PC-9 (cell line): ENCODE measurements at regions not wholly inside any gene's neighbourhood (a gene's known extent, or its start where the extent isn't known, plus 50 kb on each side); places are given as distances from the start of the nearest gene placed in this dataset.

Experiments used
- BruUV-seq: library from RNA; stranded (reverse); fragments of 400-500 nt; replicated peaks from 2 replicates; lab custom pipeline; 2021; lab: Mats Ljungman, UMichigan
- CTCF ChIA-PET: fragments of 300-600 bp; sonication (Branson Sonifier 250); formaldehyde crosslinking; loops from one replicate; lab custom pipeline; 2022; ENCODE audit warnings: antibody characterized with exemption; lab: Charles Lee
- POLR2A ChIA-PET: fragments of 300-600 bp; sonication (Branson Sonifier 250); formaldehyde crosslinking; loops from one replicate; lab custom pipeline; 2022; ENCODE audit warnings: antibody characterized with exemption; ENCODE audit not compliant: unreplicated experiment; lab: Charles Lee
- DNase-seq, 2 experiments: peaks; one replicate each; pipeline versions ENCODE4 v3.0.0 to v3.0.0-alpha.2; 2015 to 2022; ENCODE audit warnings: mixed read lengths in 1 of 2
- H2AFZ ChIP-seq: fragments of 200-600 bp; sonication (generic); 2 replicates; pipeline ENCODE4 v1.8.1; 2017; ENCODE audit warnings: antibody characterized with exemption
- H3F3A ChIP-seq: fragments of 200-600 bp; sonication (generic); 2 replicates; pipeline ENCODE4 v1.8.1; 2017; ENCODE audit warnings: antibody characterized with exemption, mild to moderate bottlenecking, low read depth; ENCODE audit not compliant: insufficient read depth
- H3K27ac ChIP-seq: fragments of 200-600 bp; sonication (generic); 2 replicates; pipeline ENCODE4 v1.6.1; 2016; ENCODE audit warnings: mixed run types
- H3K27me3 ChIP-seq: fragments of 200-600 bp; sonication (generic); 2 replicates; pipeline ENCODE4 v1.6.1; 2016; ENCODE audit warnings: low read depth, mixed run types; ENCODE audit not compliant: insufficient read depth
- H3K36me3 ChIP-seq: fragments of 200-600 bp; sonication (generic); 2 replicates; pipeline ENCODE4 v1.6.1; 2016; ENCODE audit warnings: low read depth, mixed run types
- H3K4me1 ChIP-seq: fragments of 200-600 bp; sonication (generic); replicated peaks from 2 replicates; pipeline ENCODE4 v1.6.1; 2016; ENCODE audit warnings: mixed run types; ENCODE audit not compliant: insufficient read depth
- H3K4me2 ChIP-seq: fragments of 200-600 bp; sonication (generic); 2 replicates; pipeline ENCODE4 v1.6.1; 2017; ENCODE audit warnings: mixed run types
- H3K4me3 ChIP-seq: fragments of 200-600 bp; sonication (generic); 2 replicates; pipeline ENCODE4 v1.6.1; 2016; ENCODE audit warnings: mixed run types
- H3K79me2 ChIP-seq: fragments of 200-600 bp; sonication (generic); 2 replicates; pipeline ENCODE4 v1.6.1; 2017; ENCODE audit warnings: low read depth, mixed run types
- H3K9me2 ChIP-seq: fragments of 200-600 bp; sonication (generic); 2 replicates; pipeline ENCODE4 v1.8.1; 2017; ENCODE audit warnings: mild to moderate bottlenecking; ENCODE audit not compliant: insufficient read depth
- H3K9me3 ChIP-seq: fragments of 200-600 bp; sonication (generic); 2 replicates; pipeline ENCODE4 v1.8.1; 2016; ENCODE audit warnings: low read depth; ENCODE audit not compliant: insufficient read depth
- H4K20me1 ChIP-seq: fragments of 200-600 bp; sonication (generic); 2 replicates; pipeline ENCODE4 v1.8.1; 2017; ENCODE audit not compliant: insufficient read depth
- CTCF ChIP-seq: fragments of 200-600 bp; sonication (generic); conservative IDR thresholded peaks from 2 replicates; pipeline ENCODE4 v1.6.1; 2017; ENCODE audit warnings: mixed run types, antibody characterized with exemption, mild to moderate bottlenecking, moderate library complexity
- EZH2 ChIP-seq: fragments of 200-600 bp; sonication (generic); IDR thresholded peaks from 2 replicates; pipeline ENCODE4 v1.8.0; 2017; ENCODE audit warnings: antibody characterized with exemption, low read depth
- intact Hi-C: fragments of 100-400 bp; cut with micrococcal nuclease; formaldehyde crosslinking; loops from one replicate; pipeline ENCODE4 v1.10.0; 2022; ENCODE audit not compliant: unreplicated experiment

- ChIA-PET CTCF (no interaction called here), POLR2A (no interaction called here)
- TF ChIP-seq EZH2: no peak
- TF ChIP-seq CTCF: no peak
- peaks cover 5% of the 10 kb centered on the region; the same call in 1 of the 2 replicates for H3F3A ChIP-seq
- H2AFZ ChIP-seq: no peak overlapping the region
- H3K4me1 ChIP-seq: peaks cover 26% of the 10 kb centered on the region
- no peak overlapping the region for H3K4me2 ChIP-seq
- DNase-seq: no peak
- H3K9me3 ChIP-seq: 0 out of 2 replicates have a peak, but pooled peaks cover 4% of the 10 kb centered on the region
- no peaks in the 10 kb centered on the region for H3K36me3 ChIP-seq
- no peaks in the 10 kb centered on the region for H3K9me2 ChIP-seq
- no TSS peak for BruUV-seq
- no peaks in the 10 kb centered on the region for H4K20me1 ChIP-seq
- no peaks in the 10 kb centered on the region for H3K27me3 ChIP-seq
- intact Hi-C loops: no loop called here
- H3K4me3 ChIP-seq: no peak overlapping the region
- no peaks in the 10 kb centered on the region for H3K79me2 ChIP-seq
- H3K27ac ChIP-seq: no peak overlapping the region
Measured at GRCh38 chr3:153602801-153603200, 440.8 kb downstream of the RAP2B start.

- no peak overlapping the region for H3K4me3 ChIP-seq
- H2AFZ ChIP-seq: no peak overlapping the region
- CTCF ChIA-PET: no interaction called here
- no peak overlapping the region for H3K27ac ChIP-seq
- no peaks in the 10 kb centered on the region for H3K9me2 ChIP-seq
- POLR2A ChIA-PET: interaction anchor here (0.6 kb wide), 1 partner anchor 17 kb away, joined by 4 read pairs; no protein-coding TSS in a partner anchor
- H3K79me2 ChIP-seq: no peaks in the 10 kb centered on the region
- H3K4me1 ChIP-seq: no peaks in the 10 kb centered on the region
- no peak for TF ChIP-seq EZH2
- TF ChIP-seq CTCF: no peak
- no peaks in the 10 kb centered on the region for H4K20me1 ChIP-seq
- no peaks in the 10 kb centered on the region for H3K27me3 ChIP-seq
- no peak for DNase-seq
- no peak overlapping the region for H3K4me2 ChIP-seq
- BruUV-seq: no TSS peak
- no peaks in the 10 kb centered on the region for H3F3A ChIP-seq
- H3K9me3 ChIP-seq: no peaks in the 10 kb centered on the region
- no peaks in the 10 kb centered on the region for H3K36me3 ChIP-seq
- intact Hi-C loops: no loop called here
Measured at GRCh38 chr3:153614140-153614539, 452.1 kb downstream of the RAP2B start.

GRCh38 chr3:153614563-153614962, 452.5 kb downstream of the RAP2B start:
- intact Hi-C loops: no loop called here
- Histone ChIP-seq H3K36me3 (no peaks in the 10 kb centered on the region), H3F3A (no peaks in the 10 kb centered on the region), H3K4me2 (no peak overlapping the region), H3K9me3 (no peaks in the 10 kb centered on the region), H3K27ac (no peak overlapping the region), H3K4me3 (no peak overlapping the region), H3K4me1 (no peaks in the 10 kb centered on the region), H2AFZ (no peak overlapping the region), H3K27me3 (no peaks in the 10 kb centered on the region), H3K9me2 (no peaks in the 10 kb centered on the region), H4K20me1 (no peaks in the 10 kb centered on the region), H3K79me2 (no peaks in the 10 kb centered on the region)
- POLR2A ChIA-PET: interaction anchor here (0.6 kb wide), 1 partner anchor 17 kb away, joined by 4 read pairs; no protein-coding TSS in a partner anchor
- TF ChIP-seq EZH2 (no peak), CTCF (no peak)
- DNase-seq: no peak
- CTCF ChIA-PET: no interaction called here
- BruUV-seq: no TSS peak
